GM23338 (cell line): ENCODE measurements at regions not wholly inside any gene's neighbourhood (a gene's known extent, or its start where the extent isn't known, plus 50 kb on each side); places are given as distances from the start of the nearest gene placed in this dataset.
A peak's percentile ranks its signal among the peaks of the same experiment; 100 is the strongest.

ENCODE experiments used
- ATAC-seq: fragments of 200-7000 bp; cut with Tn5 transposase; 3 replicates; pipeline ENCODE4 v1.9.1; 2020
- DNase-seq: peaks from one replicate; pipeline ENCODE4 v3.0.0-alpha.2; 2015; ENCODE audit warnings: low spot score
- H2AFZ ChIP-seq: fragments of 200-600 bp; sonication (generic); 2 replicates; pipeline ENCODE4 v1.8.0; 2016; ENCODE audit warnings: antibody characterized with exemption, mild to moderate bottlenecking, moderate library complexity
- H3F3A ChIP-seq: fragments of 200-600 bp; sonication (generic); replicated peaks from 2 replicates; pipeline ENCODE4 v1.8.0; 2017; ENCODE audit warnings: antibody characterized with exemption, mixed run types, low read depth
- H3K27ac ChIP-seq: fragments of 200-600 bp; sonication (generic); 2 replicates; pipeline ENCODE4 v1.6.1; 2016; ENCODE audit warnings: low read depth
- H3K27me3 ChIP-seq: fragments of 200-600 bp; sonication (generic); 2 replicates; pipeline ENCODE4 v1.8.0; 2016; ENCODE audit warnings: mild to moderate bottlenecking, mixed run types, moderate library complexity; ENCODE audit not compliant: insufficient read depth
- H3K36me3 ChIP-seq: fragments of 200-600 bp; sonication (generic); 2 replicates; pipeline ENCODE4 v1.8.0; 2016; ENCODE audit warnings: mild to moderate bottlenecking; ENCODE audit not compliant: insufficient read depth
- H3K4me1 ChIP-seq: fragments of 200-600 bp; sonication (generic); 2 replicates; pipeline ENCODE4 v1.8.0; 2016; ENCODE audit warnings: mild to moderate bottlenecking, moderate library complexity; ENCODE audit not compliant: insufficient read depth
- H3K4me2 ChIP-seq: fragments of 200-600 bp; sonication (generic); 2 replicates; pipeline ENCODE4 v1.7.1; 2017; ENCODE audit warnings: mixed run types
- H3K4me3 ChIP-seq: fragments of 200-600 bp; sonication (generic); 2 replicates; pipeline ENCODE4 v1.6.1; 2016; ENCODE audit warnings: mixed run types
- H3K79me2 ChIP-seq: fragments of 200-600 bp; sonication (generic); replicated peaks from 2 replicates; pipeline ENCODE4 v1.8.0; 2017; ENCODE audit warnings: mild to moderate bottlenecking; ENCODE audit not compliant: insufficient read depth
- H3K9me2 ChIP-seq: fragments of 200-600 bp; sonication (generic); 2 replicates; pipeline ENCODE4 v1.8.0; 2017; ENCODE audit not compliant: insufficient read depth
- H4K20me1 ChIP-seq: fragments of 200-600 bp; sonication (generic); replicated peaks from 2 replicates; pipeline ENCODE4 v1.8.0; 2017; ENCODE audit warnings: mild to moderate bottlenecking; ENCODE audit not compliant: insufficient read depth
- H3K27ac Mint-ChIP-seq: 2 replicates; pipeline ENCODE4 v1.8.0; 2020; ENCODE audit warnings: inconsistent platforms, mild to moderate bottlenecking, moderate library complexity, mixed read lengths
- H3K27me3 Mint-ChIP-seq: 3 replicates; pipeline ENCODE4 v1.8.0; 2022; ENCODE audit warnings: low read depth, mild to moderate bottlenecking, moderate library complexity, mixed read lengths, inconsistent platforms; ENCODE audit not compliant: insufficient read depth, poor library complexity
- H3K36me3 Mint-ChIP-seq: 3 replicates; pipeline ENCODE4 v1.8.0; 2021; ENCODE audit warnings: low read depth, mild to moderate bottlenecking, inconsistent platforms, moderate library complexity, mixed read lengths
- H3K4me1 Mint-ChIP-seq: 3 replicates; pipeline ENCODE4 v1.8.0; 2020; ENCODE audit warnings: mild to moderate bottlenecking, inconsistent platforms, mixed read lengths
- H3K4me3 Mint-ChIP-seq: 3 replicates; pipeline ENCODE4 v1.8.0; 2021; ENCODE audit warnings: moderate library complexity, mild to moderate bottlenecking, inconsistent platforms, mixed read lengths
- H3K9me3 Mint-ChIP-seq: 3 replicates; pipeline ENCODE4 v1.8.0; 2020; ENCODE audit warnings: moderate library complexity, mild to moderate bottlenecking, inconsistent platforms, mixed read lengths
- CREB1 ChIP-seq: fragments of 250-450 bp; sonication (Bioruptor Pico); IDR thresholded peaks from 2 replicates; pipeline ENCODE4 v1.5.0; 2020; ENCODE audit warnings: low read depth, mild to moderate bottlenecking, moderate library complexity
- EZH2 ChIP-seq: fragments of 200-600 bp; sonication (generic); IDR thresholded peaks from one replicate; pipeline ENCODE4 v1.8.0; 2017; ENCODE audit warnings: antibody characterized with exemption, mild to moderate bottlenecking, low read depth; ENCODE audit not compliant: unreplicated experiment
- EZH2phosphoT487 ChIP-seq: fragments of 200-600 bp; sonication (generic); IDR thresholded peaks from one replicate; pipeline ENCODE4 v1.8.1; 2018; ENCODE audit warnings: antibody characterized with exemption; ENCODE audit not compliant: unreplicated experiment
- JUNB ChIP-seq: IDR thresholded peaks from one replicate; pipeline ENCODE4 v1.6.1; 2016; ENCODE audit warnings: antibody characterized with exemption; ENCODE audit not compliant: unreplicated experiment
- NANOG ChIP-seq: IDR thresholded peaks from 2 replicates; pipeline ENCODE4 v1.6.1; 2016; ENCODE audit warnings: antibody characterized with exemption, borderline replicate concordance
- POLR2AphosphoS5 ChIP-seq: IDR thresholded peaks from 2 replicates; pipeline ENCODE4 v1.6.1; 2016; ENCODE audit warnings: antibody characterized with exemption, low read depth
- STAT1 ChIP-seq: IDR thresholded peaks from one replicate; pipeline ENCODE4 v1.6.1; 2016; ENCODE audit warnings: antibody characterized with exemption; ENCODE audit not compliant: unreplicated experiment
- ZNF114 ChIP-seq: fragments of 250-450 bp; sonication (Bioruptor Pico); IDR thresholded peaks from 2 replicates; pipeline ENCODE4 v1.5.0; 2020; ENCODE audit warnings: mild to moderate bottlenecking, moderate library complexity
- ZNF331 ChIP-seq: fragments of 250-450 bp; sonication (Bioruptor Pico); IDR thresholded peaks from 2 replicates; pipeline ENCODE4 v1.5.0; 2020; ENCODE audit warnings: low read depth, mild to moderate bottlenecking, moderate library complexity
- TF ChIP-seq, protein P1 (sequence below): IDR thresholded peaks from one replicate; pipeline ENCODE4 v1.6.1; 2018; ENCODE audit warnings: antibody characterized with exemption; ENCODE audit not compliant: unreplicated experiment
- TF ChIP-seq, protein P2 (sequence below), 2 experiments: fragments of 200-600 bp in 1 of 2; sonication (generic) in 1 of 2; conservative IDR thresholded peaks; 2 replicates each; pipeline versions ENCODE4 v1.5.1 to v1.6.1; 2016 to 2017; ENCODE audit warnings: antibody characterized with exemption in 2 of 2, low read depth in 2 of 2, mild to moderate bottlenecking in 2 of 2, moderate library complexity in 1 of 2
- TF ChIP-seq, protein P3 (sequence below): fragments of 250-450 bp; sonication (Bioruptor Pico); IDR thresholded peaks from 2 replicates; pipeline ENCODE4 v1.5.0; 2020; ENCODE audit warnings: mild to moderate bottlenecking, moderate library complexity
- TF ChIP-seq, protein P4 (sequence below): IDR thresholded peaks from 2 replicates; pipeline ENCODE4 v1.6.1; 2016; ENCODE audit warnings: antibody characterized with exemption

DNA sequence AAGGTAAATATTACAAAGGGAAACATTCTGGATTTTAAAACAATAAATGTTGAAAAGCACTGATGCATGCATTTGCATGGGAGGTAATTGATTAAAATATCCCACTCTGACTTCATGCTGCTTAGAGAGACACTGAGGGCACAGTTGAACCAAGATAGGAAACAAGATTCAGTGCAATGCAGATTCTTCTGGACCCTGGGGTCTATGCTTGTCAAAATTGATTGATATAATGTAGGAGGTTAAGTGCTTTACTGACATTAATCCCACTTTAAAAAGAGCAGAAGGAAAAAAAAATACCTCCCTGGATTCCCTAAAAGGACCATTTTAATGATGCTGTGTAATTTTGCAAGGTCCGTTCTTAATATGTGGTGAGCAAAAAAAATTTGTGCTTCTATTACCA lies 454.2 kb downstream of the GABRB3 start:
- Mint-ChIP-seq H3K4me3 (no peak overlapping the region), H3K9me3 (peaks cover 8% of the 10 kb centered on the region), H3K36me3 (peaks cover 7% of the 10 kb centered on the region), H3K27me3 (peaks cover 6% of the 10 kb centered on the region), H3K4me1 (no peaks in the 10 kb centered on the region; the same call in 2 of the 3 replicates), H3K27ac (no peak overlapping the region)
- Histone ChIP-seq H3K4me1 (no peaks in the 10 kb centered on the region), H2AFZ (0 out of 2 replicates have a peak overlapping the region, but pooled peaks have one; percentile 21), H3K27me3 (no peaks in the 10 kb centered on the region), H4K20me1 (no peaks in the 10 kb centered on the region), H3K4me2 (no peak overlapping the region), H3K9me2 (no peaks in the 10 kb centered on the region), H3K36me3 (no peaks in the 10 kb centered on the region), H3F3A (no peaks in the 10 kb centered on the region), H3K79me2 (no peaks in the 10 kb centered on the region), H3K27ac (no peak overlapping the region), H3K4me3 (no peak overlapping the region)
- ATAC-seq (no peak), DNase-seq (no peak)
- no peak for TF ChIP-seq STAT1
- TF ChIP-seq, protein P1, sequence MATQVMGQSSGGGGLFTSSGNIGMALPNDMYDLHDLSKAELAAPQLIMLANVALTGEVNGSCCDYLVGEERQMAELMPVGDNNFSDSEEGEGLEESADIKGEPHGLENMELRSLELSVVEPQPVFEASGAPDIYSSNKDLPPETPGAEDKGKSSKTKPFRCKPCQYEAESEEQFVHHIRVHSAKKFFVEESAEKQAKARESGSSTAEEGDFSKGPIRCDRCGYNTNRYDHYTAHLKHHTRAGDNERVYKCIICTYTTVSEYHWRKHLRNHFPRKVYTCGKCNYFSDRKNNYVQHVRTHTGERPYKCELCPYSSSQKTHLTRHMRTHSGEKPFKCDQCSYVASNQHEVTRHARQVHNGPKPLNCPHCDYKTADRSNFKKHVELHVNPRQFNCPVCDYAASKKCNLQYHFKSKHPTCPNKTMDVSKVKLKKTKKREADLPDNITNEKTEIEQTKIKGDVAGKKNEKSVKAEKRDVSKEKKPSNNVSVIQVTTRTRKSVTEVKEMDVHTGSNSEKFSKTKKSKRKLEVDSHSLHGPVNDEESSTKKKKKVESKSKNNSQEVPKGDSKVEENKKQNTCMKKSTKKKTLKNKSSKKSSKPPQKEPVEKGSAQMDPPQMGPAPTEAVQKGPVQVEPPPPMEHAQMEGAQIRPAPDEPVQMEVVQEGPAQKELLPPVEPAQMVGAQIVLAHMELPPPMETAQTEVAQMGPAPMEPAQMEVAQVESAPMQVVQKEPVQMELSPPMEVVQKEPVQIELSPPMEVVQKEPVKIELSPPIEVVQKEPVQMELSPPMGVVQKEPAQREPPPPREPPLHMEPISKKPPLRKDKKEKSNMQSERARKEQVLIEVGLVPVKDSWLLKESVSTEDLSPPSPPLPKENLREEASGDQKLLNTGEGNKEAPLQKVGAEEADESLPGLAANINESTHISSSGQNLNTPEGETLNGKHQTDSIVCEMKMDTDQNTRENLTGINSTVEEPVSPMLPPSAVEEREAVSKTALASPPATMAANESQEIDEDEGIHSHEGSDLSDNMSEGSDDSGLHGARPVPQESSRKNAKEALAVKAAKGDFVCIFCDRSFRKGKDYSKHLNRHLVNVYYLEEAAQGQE, result no peak
- TF ChIP-seq, protein P2, sequence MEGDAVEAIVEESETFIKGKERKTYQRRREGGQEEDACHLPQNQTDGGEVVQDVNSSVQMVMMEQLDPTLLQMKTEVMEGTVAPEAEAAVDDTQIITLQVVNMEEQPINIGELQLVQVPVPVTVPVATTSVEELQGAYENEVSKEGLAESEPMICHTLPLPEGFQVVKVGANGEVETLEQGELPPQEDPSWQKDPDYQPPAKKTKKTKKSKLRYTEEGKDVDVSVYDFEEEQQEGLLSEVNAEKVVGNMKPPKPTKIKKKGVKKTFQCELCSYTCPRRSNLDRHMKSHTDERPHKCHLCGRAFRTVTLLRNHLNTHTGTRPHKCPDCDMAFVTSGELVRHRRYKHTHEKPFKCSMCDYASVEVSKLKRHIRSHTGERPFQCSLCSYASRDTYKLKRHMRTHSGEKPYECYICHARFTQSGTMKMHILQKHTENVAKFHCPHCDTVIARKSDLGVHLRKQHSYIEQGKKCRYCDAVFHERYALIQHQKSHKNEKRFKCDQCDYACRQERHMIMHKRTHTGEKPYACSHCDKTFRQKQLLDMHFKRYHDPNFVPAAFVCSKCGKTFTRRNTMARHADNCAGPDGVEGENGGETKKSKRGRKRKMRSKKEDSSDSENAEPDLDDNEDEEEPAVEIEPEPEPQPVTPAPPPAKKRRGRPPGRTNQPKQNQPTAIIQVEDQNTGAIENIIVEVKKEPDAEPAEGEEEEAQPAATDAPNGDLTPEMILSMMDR (conservative IDR thresholded peaks at IDR 0.05; ENCODE audit: low read depth in 2 of 2), result no peak
- TF ChIP-seq EZH2, result no peak
- no peak for TF ChIP-seq POLR2AphosphoS5
- TF ChIP-seq, protein P3, sequence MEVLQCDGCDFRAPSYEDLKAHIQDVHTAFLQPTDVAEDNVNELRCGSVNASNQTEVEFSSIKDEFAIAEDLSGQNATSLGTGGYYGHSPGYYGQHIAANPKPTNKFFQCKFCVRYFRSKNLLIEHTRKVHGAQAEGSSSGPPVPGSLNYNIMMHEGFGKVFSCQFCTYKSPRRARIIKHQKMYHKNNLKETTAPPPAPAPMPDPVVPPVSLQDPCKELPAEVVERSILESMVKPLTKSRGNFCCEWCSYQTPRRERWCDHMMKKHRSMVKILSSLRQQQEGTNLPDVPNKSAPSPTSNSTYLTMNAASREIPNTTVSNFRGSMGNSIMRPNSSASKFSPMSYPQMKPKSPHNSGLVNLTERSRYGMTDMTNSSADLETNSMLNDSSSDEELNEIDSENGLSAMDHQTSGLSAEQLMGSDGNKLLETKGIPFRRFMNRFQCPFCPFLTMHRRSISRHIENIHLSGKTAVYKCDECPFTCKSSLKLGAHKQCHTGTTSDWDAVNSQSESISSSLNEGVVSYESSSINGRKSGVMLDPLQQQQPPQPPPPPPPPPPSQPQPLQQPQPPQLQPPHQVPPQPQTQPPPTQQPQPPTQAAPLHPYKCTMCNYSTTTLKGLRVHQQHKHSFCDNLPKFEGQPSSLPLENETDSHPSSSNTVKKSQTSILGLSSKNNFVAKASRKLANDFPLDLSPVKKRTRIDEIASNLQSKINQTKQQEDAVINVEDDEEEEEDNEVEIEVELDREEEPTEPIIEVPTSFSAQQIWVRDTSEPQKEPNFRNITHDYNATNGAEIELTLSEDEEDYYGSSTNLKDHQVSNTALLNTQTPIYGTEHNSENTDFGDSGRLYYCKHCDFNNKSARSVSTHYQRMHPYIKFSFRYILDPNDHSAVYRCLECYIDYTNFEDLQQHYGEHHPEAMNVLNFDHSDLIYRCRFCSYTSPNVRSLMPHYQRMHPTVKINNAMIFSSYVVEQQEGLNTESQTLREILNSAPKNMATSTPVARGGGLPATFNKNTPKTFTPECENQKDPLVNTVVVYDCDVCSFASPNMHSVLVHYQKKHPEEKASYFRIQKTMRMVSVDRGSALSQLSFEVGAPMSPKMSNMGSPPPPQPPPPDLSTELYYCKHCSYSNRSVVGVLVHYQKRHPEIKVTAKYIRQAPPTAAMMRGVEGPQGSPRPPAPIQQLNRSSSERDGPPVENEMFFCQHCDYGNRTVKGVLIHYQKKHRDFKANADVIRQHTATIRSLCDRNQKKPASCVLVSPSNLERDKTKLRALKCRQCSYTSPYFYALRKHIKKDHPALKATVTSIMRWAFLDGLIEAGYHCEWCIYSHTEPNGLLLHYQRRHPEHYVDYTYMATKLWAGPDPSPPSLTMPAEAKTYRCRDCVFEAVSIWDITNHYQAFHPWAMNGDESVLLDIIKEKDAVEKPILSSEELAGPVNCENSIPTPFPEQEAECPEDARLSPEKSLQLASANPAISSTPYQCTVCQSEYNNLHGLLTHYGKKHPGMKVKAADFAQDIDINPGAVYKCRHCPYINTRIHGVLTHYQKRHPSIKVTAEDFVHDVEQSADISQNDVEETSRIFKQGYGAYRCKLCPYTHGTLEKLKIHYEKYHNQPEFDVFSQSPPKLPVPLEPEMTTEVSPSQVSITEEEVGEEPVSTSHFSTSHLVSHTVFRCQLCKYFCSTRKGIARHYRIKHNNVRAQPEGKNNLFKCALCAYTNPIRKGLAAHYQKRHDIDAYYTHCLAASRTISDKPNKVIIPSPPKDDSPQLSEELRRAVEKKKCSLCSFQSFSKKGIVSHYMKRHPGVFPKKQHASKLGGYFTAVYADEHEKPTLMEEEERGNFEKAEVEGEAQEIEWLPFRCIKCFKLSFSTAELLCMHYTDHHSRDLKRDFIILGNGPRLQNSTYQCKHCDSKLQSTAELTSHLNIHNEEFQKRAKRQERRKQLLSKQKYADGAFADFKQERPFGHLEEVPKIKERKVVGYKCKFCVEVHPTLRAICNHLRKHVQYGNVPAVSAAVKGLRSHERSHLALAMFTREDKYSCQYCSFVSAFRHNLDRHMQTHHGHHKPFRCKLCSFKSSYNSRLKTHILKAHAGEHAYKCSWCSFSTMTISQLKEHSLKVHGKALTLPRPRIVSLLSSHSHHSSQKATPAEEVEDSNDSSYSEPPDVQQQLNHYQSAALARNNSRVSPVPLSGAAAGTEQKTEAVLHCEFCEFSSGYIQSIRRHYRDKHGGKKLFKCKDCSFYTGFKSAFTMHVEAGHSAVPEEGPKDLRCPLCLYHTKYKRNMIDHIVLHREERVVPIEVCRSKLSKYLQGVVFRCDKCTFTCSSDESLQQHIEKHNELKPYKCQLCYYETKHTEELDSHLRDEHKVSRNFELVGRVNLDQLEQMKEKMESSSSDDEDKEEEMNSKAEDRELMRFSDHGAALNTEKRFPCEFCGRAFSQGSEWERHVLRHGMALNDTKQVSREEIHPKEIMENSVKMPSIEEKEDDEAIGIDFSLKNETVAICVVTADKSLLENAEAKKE (CRISPR knock-in tag), result no peak
- TF ChIP-seq, protein P4, sequence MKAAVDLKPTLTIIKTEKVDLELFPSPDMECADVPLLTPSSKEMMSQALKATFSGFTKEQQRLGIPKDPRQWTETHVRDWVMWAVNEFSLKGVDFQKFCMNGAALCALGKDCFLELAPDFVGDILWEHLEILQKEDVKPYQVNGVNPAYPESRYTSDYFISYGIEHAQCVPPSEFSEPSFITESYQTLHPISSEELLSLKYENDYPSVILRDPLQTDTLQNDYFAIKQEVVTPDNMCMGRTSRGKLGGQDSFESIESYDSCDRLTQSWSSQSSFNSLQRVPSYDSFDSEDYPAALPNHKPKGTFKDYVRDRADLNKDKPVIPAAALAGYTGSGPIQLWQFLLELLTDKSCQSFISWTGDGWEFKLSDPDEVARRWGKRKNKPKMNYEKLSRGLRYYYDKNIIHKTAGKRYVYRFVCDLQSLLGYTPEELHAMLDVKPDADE, result no peak
- no peak for TF ChIP-seq ZNF331
- no peak for TF ChIP-seq CREB1 (CRISPR knock-in tag)
- TF ChIP-seq ZNF114, result no peak
- TF ChIP-seq NANOG, result no peak
- TF ChIP-seq JUNB, result no peak
- TF ChIP-seq EZH2phosphoT487, result no peak
